SU-DHL-6 (cell line): ENCODE measurements at regions not wholly inside any gene's neighbourhood (a gene's known extent, or its start where the extent isn't known, plus 50 kb on each side); places are given as distances from the start of the nearest gene placed in this dataset.

ENCODE experiments used
- H2AFZ ChIP-seq: fragments of 200-600 bp; sonication (generic); 2 replicates; pipeline ENCODE4 v1.6.1; 2014; ENCODE audit warnings: low read depth, mild to moderate bottlenecking, moderate library complexity, mixed read lengths, antibody characterized with exemption, low read length; ENCODE audit not compliant: severe bottlenecking
- H3F3A ChIP-seq: fragments of 200-600 bp; shearing (Covaris generic); 2 replicates; pipeline ENCODE4 v1.6.0; 2016; ENCODE audit warnings: antibody characterized with exemption, mild to moderate bottlenecking; ENCODE audit not compliant: insufficient read depth
- H3K27ac ChIP-seq: fragments of 200-600 bp; sonication (generic); 2 replicates; pipeline ENCODE4 v1.5.1; 2016; ENCODE audit warnings: low read depth, mild to moderate bottlenecking, low read length, moderate library complexity, mixed read lengths
- H3K27me3 ChIP-seq: fragments of 200-600 bp; sonication (generic), shearing (Covaris generic); 2 replicates; pipeline ENCODE4 v1.6.0; 2014; ENCODE audit warnings: mild to moderate bottlenecking, low read length
- H3K36me3 ChIP-seq: fragments of 200-600 bp; sonication (generic); 2 replicates; pipeline ENCODE4 v1.6.1; 2014; ENCODE audit warnings: mild to moderate bottlenecking, low read length, mixed read lengths
- H3K4me2 ChIP-seq: fragments of 300-600, 200-600 bp; shearing (Covaris generic), sonication (generic); 2 replicates; pipeline ENCODE4 v1.6.0; 2014; ENCODE audit warnings: low read length, low read depth, mild to moderate bottlenecking; ENCODE audit not compliant: poor library complexity, severe bottlenecking
- H3K4me3 ChIP-seq: fragments of 200-600 bp; sonication (generic); 2 replicates; pipeline ENCODE4 v1.5.1; 2014; ENCODE audit warnings: antibody characterized with exemption, low read length, mild to moderate bottlenecking, mixed read lengths; ENCODE audit not compliant: insufficient read depth, poor library complexity, severe bottlenecking
- H3K79me2 ChIP-seq: fragments of 200-600 bp; sonication (generic); 2 replicates; pipeline ENCODE4 v1.6.1; 2014; ENCODE audit warnings: mild to moderate bottlenecking, low read length, moderate library complexity; ENCODE audit not compliant: insufficient read depth
- H3K9ac ChIP-seq: fragments of 200-600 bp; sonication (generic); 2 replicates; pipeline ENCODE4 v1.7.0; 2014; ENCODE audit warnings: mild to moderate bottlenecking, low read length
- H3K9me2 ChIP-seq: fragments of 200-600 bp; sonication (generic); replicated peaks from 2 replicates; pipeline ENCODE4 v1.6.1; 2014; ENCODE audit warnings: low read length; ENCODE audit not compliant: insufficient read depth
- H3K9me3 ChIP-seq: fragments of 200-600 bp; sonication (generic); 2 replicates; pipeline ENCODE4 v1.6.1; 2014; ENCODE audit warnings: low read length, mixed read lengths; ENCODE audit not compliant: insufficient read depth
- H4K20me1 ChIP-seq: fragments of 200-600 bp; sonication (generic); 2 replicates; pipeline ENCODE4 v1.6.1; 2014; ENCODE audit warnings: low read depth, mild to moderate bottlenecking, antibody characterized with exemption, low read length, moderate library complexity, mixed read lengths
- CTCF ChIP-seq: fragments of 200-600 bp; sonication (generic); IDR thresholded peaks from one replicate; pipeline ENCODE4 v1.5.1; 2017; ENCODE audit warnings: antibody characterized with exemption, mild to moderate bottlenecking, low read length, moderate library complexity; ENCODE audit not compliant: insufficient read depth, poor library complexity, severe bottlenecking
- EZH2phosphoT487 ChIP-seq: fragments of 200-600 bp; sonication (generic), shearing (Covaris generic); conservative IDR thresholded peaks from 2 replicates; pipeline ENCODE4 v1.6.1; 2018; ENCODE audit warnings: mild to moderate bottlenecking, antibody characterized with exemption, low read length, moderate library complexity, mixed read lengths

GRCh38 chr20:47419953-47420514 is 63.5 kb upstream of the ZMYND8 start:
- peak overlapping the region; percentile 99 for H3K27ac ChIP-seq
- H4K20me1 ChIP-seq: no peaks in the 10 kb centered on the region
- H3K79me2 ChIP-seq: peaks cover 21% of the 10 kb centered on the region
- peak overlapping the region; percentile 52 for H3K4me3 ChIP-seq
- H3F3A ChIP-seq: peaks cover 67% of the 10 kb centered on the region
- H3K4me2 ChIP-seq: peak overlapping the region; percentile 87
- H3K9me3 ChIP-seq: no peaks in the 10 kb centered on the region
- no peaks in the 10 kb centered on the region for H3K9me2 ChIP-seq
- H2AFZ ChIP-seq: no peak overlapping the region
- TF ChIP-seq EZH2phosphoT487 (no peak), CTCF (no peak)
- peak overlapping the region; percentile 61 for H3K9ac ChIP-seq
- H3K27me3 ChIP-seq: no peaks in the 10 kb centered on the region
- 0 out of 2 replicates have a peak, but pooled peaks cover 5% of the 10 kb centered on the region for H3K36me3 ChIP-seq

GRCh38 chr20:47421076-47421475 is 64.6 kb upstream of the ZMYND8 start:
- Histone ChIP-seq H3K27me3 (no peaks in the 10 kb centered on the region), H3K9me3 (no peaks in the 10 kb centered on the region), H3F3A (peaks cover 56% of the 10 kb centered on the region), H3K27ac (peak overlapping the region; percentile 99), H3K9me2 (no peaks in the 10 kb centered on the region), H3K36me3 (peaks cover 5% of the 10 kb centered on the region; the same call in 1 of the 2 replicates), H2AFZ (no peak overlapping the region), H3K79me2 (peaks cover 21% of the 10 kb centered on the region), H3K9ac (peak overlapping the region; percentile 61), H3K4me3 (peak overlapping the region; percentile 52), H4K20me1 (no peaks in the 10 kb centered on the region), H3K4me2 (peak overlapping the region; percentile 87)
- TF ChIP-seq CTCF: no peak
- TF ChIP-seq EZH2phosphoT487: no peak

- H3K4me2 ChIP-seq: peak overlapping the region; percentile 87
- H3K9me2 ChIP-seq: no peaks in the 10 kb centered on the region
- H3K79me2 ChIP-seq: peaks cover 36% of the 10 kb centered on the region
- H2AFZ ChIP-seq: no peak overlapping the region
- H3K27ac ChIP-seq: peak overlapping the region; percentile 99
- no peak overlapping the region for H3K4me3 ChIP-seq
- no peaks in the 10 kb centered on the region for H4K20me1 ChIP-seq
- peaks cover 43% of the 10 kb centered on the region for H3F3A ChIP-seq
- H3K27me3 ChIP-seq: no peaks in the 10 kb centered on the region
- TF ChIP-seq EZH2phosphoT487 (no peak), CTCF (no peak)
- H3K36me3 ChIP-seq: peaks cover 24% of the 10 kb centered on the region
- peaks cover 12% of the 10 kb centered on the region; the same call in 1 of the 2 replicates for H3K9me3 ChIP-seq
- H3K9ac ChIP-seq: no peak overlapping the region
These were observed 67.1 kb upstream of the ZMYND8 start for GRCh38 chr20:47423586-47423985.
